ENCODE measurements at regions not wholly inside any gene's neighbourhood (a gene's known extent, or its start where the extent isn't known, plus 50 kb on each side); places are given as distances from the start of the nearest gene placed in this dataset.
A peak's percentile ranks its signal among the peaks of the same experiment; 100 is the strongest.

DNA sequence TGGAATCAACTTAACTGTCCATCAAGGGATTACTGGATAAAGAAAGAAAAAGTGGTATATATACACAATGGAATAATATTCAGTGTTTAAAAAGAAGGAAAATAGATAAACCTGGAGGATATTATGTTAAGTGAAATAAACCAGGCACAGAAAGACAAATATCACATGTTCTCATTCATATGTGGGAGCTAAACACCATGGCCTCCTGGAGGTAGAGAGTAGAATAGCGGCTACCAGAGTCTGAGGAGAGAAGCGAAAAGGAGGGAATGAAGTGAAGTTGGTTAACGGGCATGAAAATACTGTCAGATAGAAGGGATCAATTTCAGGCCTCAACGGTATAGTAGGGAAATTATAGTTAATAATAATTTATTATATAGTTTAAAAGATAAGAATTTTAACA, 147.5 kb upstream of the OBI1 start:
- Histone ChIP-seq H3K27me3 (ENCODE audit: insufficient read depth, low read length) (no peaks in the 10 kb centered on the region), H3K27ac (ENCODE audit: low read depth, low read length) (no peak overlapping the region), H3K4me2 (ENCODE audit: low read length) (no peak overlapping the region), H3K79me2 (ENCODE audit: insufficient read depth, low read length) (no peaks in the 10 kb centered on the region), H2AFZ (ENCODE audit: low read depth, low read length) (no peak overlapping the region), H3K36me3 (ENCODE audit: insufficient read depth, low read length) (no peaks in the 10 kb centered on the region), H3K9ac (ENCODE audit: low read length) (no peak overlapping the region), H3K4me1 (ENCODE audit: insufficient read depth, low read length) (no peaks in the 10 kb centered on the region), H4K20me1 (ENCODE audit: insufficient read depth, low read length) (no peaks in the 10 kb centered on the region), H3K9me3 (ENCODE audit: insufficient read depth, low read depth, low read length) (no peaks in the 10 kb centered on the region), H3K4me3 (ENCODE audit: insufficient read depth, low read depth, low read length) (no peak overlapping the region)
- Mint-ChIP-seq H3K9me3 (ENCODE audit: unreplicated experiment) (no peaks in the 10 kb centered on the region), H3K4me3 (ENCODE audit: unreplicated experiment) (no peak overlapping the region), H3K4me1 (ENCODE audit: low read depth, unreplicated experiment) (no peaks in the 10 kb centered on the region), H3K36me3 (ENCODE audit: low read depth, unreplicated experiment) (no peaks in the 10 kb centered on the region), H3K27ac (ENCODE audit: unreplicated experiment) (no peak overlapping the region), H3K27me3 (ENCODE audit: low read depth, unreplicated experiment) (no peaks in the 10 kb centered on the region)
- TF ChIP-seq, protein P1, sequence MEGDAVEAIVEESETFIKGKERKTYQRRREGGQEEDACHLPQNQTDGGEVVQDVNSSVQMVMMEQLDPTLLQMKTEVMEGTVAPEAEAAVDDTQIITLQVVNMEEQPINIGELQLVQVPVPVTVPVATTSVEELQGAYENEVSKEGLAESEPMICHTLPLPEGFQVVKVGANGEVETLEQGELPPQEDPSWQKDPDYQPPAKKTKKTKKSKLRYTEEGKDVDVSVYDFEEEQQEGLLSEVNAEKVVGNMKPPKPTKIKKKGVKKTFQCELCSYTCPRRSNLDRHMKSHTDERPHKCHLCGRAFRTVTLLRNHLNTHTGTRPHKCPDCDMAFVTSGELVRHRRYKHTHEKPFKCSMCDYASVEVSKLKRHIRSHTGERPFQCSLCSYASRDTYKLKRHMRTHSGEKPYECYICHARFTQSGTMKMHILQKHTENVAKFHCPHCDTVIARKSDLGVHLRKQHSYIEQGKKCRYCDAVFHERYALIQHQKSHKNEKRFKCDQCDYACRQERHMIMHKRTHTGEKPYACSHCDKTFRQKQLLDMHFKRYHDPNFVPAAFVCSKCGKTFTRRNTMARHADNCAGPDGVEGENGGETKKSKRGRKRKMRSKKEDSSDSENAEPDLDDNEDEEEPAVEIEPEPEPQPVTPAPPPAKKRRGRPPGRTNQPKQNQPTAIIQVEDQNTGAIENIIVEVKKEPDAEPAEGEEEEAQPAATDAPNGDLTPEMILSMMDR (IDR thresholded peaks at IDR 0.05; ENCODE audit: insufficient read depth, low read depth, low read length): no peak
- DNase-seq (ENCODE audit: low read depth): no peak
- FAIRE-seq: no peak

GRCh38 chr13:78802912-78803311, 144.0 kb upstream of the OBI1 start:
- Histone ChIP-seq H3K27me3 (ENCODE audit: insufficient read depth, low read length) (no peaks in the 10 kb centered on the region), H3K9me3 (ENCODE audit: insufficient read depth, low read depth, low read length) (no peaks in the 10 kb centered on the region), H4K20me1 (ENCODE audit: insufficient read depth, low read length) (no peaks in the 10 kb centered on the region), H3K27ac (ENCODE audit: low read depth, low read length) (no peak overlapping the region), H3K36me3 (ENCODE audit: insufficient read depth, low read length) (no peaks in the 10 kb centered on the region), H3K4me1 (ENCODE audit: insufficient read depth, low read length) (no peaks in the 10 kb centered on the region), H3K79me2 (ENCODE audit: insufficient read depth, low read length) (no peaks in the 10 kb centered on the region), H3K9ac (ENCODE audit: low read length) (no peak overlapping the region), H2AFZ (ENCODE audit: low read depth, low read length) (no peak overlapping the region), H3K4me2 (ENCODE audit: low read length) (no peak overlapping the region), H3K4me3 (ENCODE audit: insufficient read depth, low read depth, low read length) (no peak overlapping the region)
- H3K4me3 Mint-ChIP-seq (ENCODE audit: unreplicated experiment): no peak overlapping the region
- no peak for DNase-seq (ENCODE audit: low read depth)
- H3K4me1 Mint-ChIP-seq (ENCODE audit: low read depth, unreplicated experiment): no peaks in the 10 kb centered on the region
- peak; percentile 17 for FAIRE-seq
- TF ChIP-seq, protein P1 (IDR thresholded peaks at IDR 0.05; ENCODE audit: insufficient read depth, low read depth, low read length): no peak
- TF ChIP-seq EZH2 (IDR thresholded peaks at IDR 0.05; ENCODE audit: insufficient read depth, low read length): no peak
- H3K27ac Mint-ChIP-seq (ENCODE audit: unreplicated experiment): no peak overlapping the region
- no peaks in the 10 kb centered on the region for H3K36me3 Mint-ChIP-seq (ENCODE audit: low read depth, unreplicated experiment)
- no peaks in the 10 kb centered on the region for H3K27me3 Mint-ChIP-seq (ENCODE audit: low read depth, unreplicated experiment)
- H3K9me3 Mint-ChIP-seq (ENCODE audit: unreplicated experiment): no peaks in the 10 kb centered on the region

- no peaks in the 10 kb centered on the region for H3K9me3 ChIP-seq (ENCODE audit: insufficient read depth, low read depth, low read length)
- no peaks in the 10 kb centered on the region for H4K20me1 ChIP-seq (ENCODE audit: insufficient read depth, low read length)
- H3K9ac ChIP-seq (ENCODE audit: low read length): no peak overlapping the region
- H3K36me3 ChIP-seq (ENCODE audit: insufficient read depth, low read length): no peaks in the 10 kb centered on the region
- FAIRE-seq: no peak
- no peak overlapping the region for H2AFZ ChIP-seq (ENCODE audit: low read depth, low read length)
- H3K27me3 ChIP-seq (ENCODE audit: insufficient read depth, low read length): no peaks in the 10 kb centered on the region
- no peaks in the 10 kb centered on the region for H3K4me1 ChIP-seq (ENCODE audit: insufficient read depth, low read length)
- H3K27ac Mint-ChIP-seq (ENCODE audit: unreplicated experiment): no peak overlapping the region
- H3K27ac ChIP-seq (ENCODE audit: low read depth, low read length): no peak overlapping the region
- no peak overlapping the region for H3K4me3 ChIP-seq (ENCODE audit: insufficient read depth, low read depth, low read length)
- H3K9me3 Mint-ChIP-seq (ENCODE audit: unreplicated experiment): no peaks in the 10 kb centered on the region
- TF ChIP-seq EZH2 (IDR thresholded peaks at IDR 0.05; ENCODE audit: insufficient read depth, low read length): no peak
- TF ChIP-seq, protein P1 (IDR thresholded peaks at IDR 0.05; ENCODE audit: insufficient read depth, low read depth, low read length): no peak
- no peak for DNase-seq (ENCODE audit: low read depth)
- H3K4me1 Mint-ChIP-seq (ENCODE audit: low read depth, unreplicated experiment): no peaks in the 10 kb centered on the region
- no peaks in the 10 kb centered on the region for H3K27me3 Mint-ChIP-seq (ENCODE audit: low read depth, unreplicated experiment)
- H3K4me3 Mint-ChIP-seq (ENCODE audit: unreplicated experiment): no peak overlapping the region
- no peaks in the 10 kb centered on the region for H3K79me2 ChIP-seq (ENCODE audit: insufficient read depth, low read length)
- H3K36me3 Mint-ChIP-seq (ENCODE audit: low read depth, unreplicated experiment): no peaks in the 10 kb centered on the region
- H3K4me2 ChIP-seq (ENCODE audit: low read length): peak overlapping the region; percentile 68
These were observed 128.2 kb upstream of the OBI1 start for GRCh38 chr13:78787190-78787589.

Data from astrocyte (in vitro differentiated cells and primary cell).